Heart left ventricle (tissue), 16 donors: ENCODE measurements at regions not wholly inside any gene's neighbourhood (a gene's known extent, or its start where the extent isn't known, plus 50 kb on each side); places are given as distances from the start of the nearest gene placed in this dataset.

Experiments used
- ATAC-seq, 4 donors: fragments of 200-7000 bp; cut with Tn5 transposase; one replicate each; pipeline ENCODE4 v1.9.1; 2020 to 2022; ENCODE audit warnings: moderate library complexity in 4 of 4, mild to moderate bottlenecking in 3 of 4, moderate number of reproducible peaks in 1 of 4
- DNase-seq, 5 donors: peaks; one replicate each; pipeline ENCODE4 v3.0.0-alpha.2; 2020
- H3K27ac ChIP-seq, 12 donors: fragments of 200-600 bp; sonication (generic) in 4 of 12; one replicate each; pipeline versions ENCODE4 v1.5.0 to v1.8.0; 2016 to 2022; ENCODE audit warnings: mild to moderate bottlenecking in 2 of 12
- H3K27me3 ChIP-seq, 9 donors: fragments of 200-600 bp; sonication (generic) in 2 of 9; one replicate each; pipeline versions ENCODE4 v1.5.1 to v1.8.0; 2016 to 2022; ENCODE audit warnings: mild to moderate bottlenecking in 3 of 9
- H3K36me3 ChIP-seq, 9 donors: fragments of 200-600 bp; sonication (generic) in 2 of 9; one replicate each; pipeline versions ENCODE4 v1.5.0 to v1.8.0; 2018 to 2022; ENCODE audit warnings: mild to moderate bottlenecking in 2 of 9
- H3K4me1 ChIP-seq, 12 donors: fragments of 200-600 bp; sonication (generic) in 4 of 12; one replicate each; pipeline versions ENCODE4 v1.5.0 to v1.8.0; 2016 to 2022; ENCODE audit warnings: mild to moderate bottlenecking in 3 of 12
- H3K4me3 ChIP-seq, 12 donors: fragments of 200-600 bp; sonication (generic) in 4 of 12; one replicate each; pipeline versions ENCODE4 v1.5.0 to v1.8.0; 2017 to 2022; ENCODE audit warnings: mild to moderate bottlenecking in 9 of 12, moderate library complexity in 4 of 12
- H3K9me3 ChIP-seq, 12 donors: fragments of 200-600 bp; sonication (generic) in 4 of 12; one replicate each; pipeline versions ENCODE4 v1.5.0 to v1.8.0; 2016 to 2022; ENCODE audit warnings: mild to moderate bottlenecking in 1 of 12
- POLR2A ChIP-seq, 2 donors: fragments of 450-650 bp; IDR thresholded peaks; one replicate each; pipeline ENCODE4 v1.6.1; 2017; ENCODE audit warnings: antibody characterized with exemption in 2 of 2, mild to moderate bottlenecking in 2 of 2, moderate library complexity in 2 of 2
- WGBS, 4 donors: extraction: QIAGEN DNeasy Blood & Tissue Kit in 2 of 4; methylation state at CpG; one replicate each; pipeline versions ENCODE4 v1.1.5 to v1.1.7; 2013 to 2018; 5-methylcytosine and 5-hydroxymethylcytosine counted together
- intact Hi-C, 10 donors: fragments of 100-400 bp; cut with DNase I; formaldehyde crosslinking; loops; one replicate each; pipeline versions ENCODE4 v1.11.1 to v1.14.2; 2022
- TF ChIP-seq, protein P1 (sequence below), 12 donors: fragments of 200-600 bp; sonication (generic) in 4 of 12; IDR thresholded peaks; one replicate each; pipeline versions ENCODE4 v1.5.0 to v1.8.0; 2018 to 2022; ENCODE audit warnings: antibody characterized with exemption in 12 of 12, mild to moderate bottlenecking in 5 of 12
- donor health status: ischemic (EF 13 %, LVEDD 7.1; RV severe dilation, severe dysfunction).
- donor health status: healthy with polysubstance abuse.
- donor health status: DM: no; HTN: yes; CAD: no.
- donor health status: DM: no; HTN: no; CAD: no.
- donor health status: ischemic (EF 25% LVEDD 6.9; RV normal size, moderate dysfunction).
- donor health status: ischemic (EF 25% LVEDD 5.7; RV mildly dilated, moderate dysfunction).
- donor health status: healthy.
- donor health status: DM: yes; HTN: yes; CAD: no.
- donor health status: ischemic (EF 35%, LVEDD 5.7; RV mildly dilated, moderate dysfunction).
- donor health status: nonischemic (EF 11% LVEDD 7.7; RV severe dilation, severe dysfunction).
- donor health status: DM: yes; HTN: yes; CAD: no.
- donor health status: PGD.
- donor health status: ischemic (EF 29% LVEDD 5.4; RV normal size, mild dysfunction).
- donor health status: nonischemic (EF 23%, LVEDD 6.1; RV moderate dilation, normal function).

DNA sequence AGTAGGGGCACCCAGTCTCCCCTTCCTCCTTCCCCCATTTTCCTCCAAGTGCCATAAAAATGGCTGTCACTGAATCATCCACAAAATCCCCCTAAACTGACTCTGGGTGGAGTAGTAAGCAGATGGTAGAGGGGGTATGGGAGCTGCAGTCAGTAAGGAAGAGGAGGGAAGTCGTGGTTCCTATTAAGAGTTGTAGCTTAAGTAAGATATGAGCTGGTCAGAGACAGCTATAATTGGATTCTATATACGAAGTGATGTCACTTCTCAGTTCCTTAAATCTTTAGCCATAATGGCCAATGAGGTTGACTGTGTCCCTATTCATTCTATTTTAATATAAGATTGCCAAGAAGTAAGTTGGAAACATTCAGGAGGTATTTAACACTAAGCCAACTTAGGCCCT is 131.7 kb downstream of the SLC16A9 start:
- ATAC-seq (no peak), DNase-seq (no peak)
- H3K27me3 ChIP-seq: no peaks in the 10 kb centered on the region
- no peaks in the 10 kb centered on the region for H3K9me3 ChIP-seq
- no peak overlapping the region for H3K27ac ChIP-seq
- no peak for TF ChIP-seq POLR2A (IDR thresholded peaks at IDR 0.05)
- TF ChIP-seq, protein P1, sequence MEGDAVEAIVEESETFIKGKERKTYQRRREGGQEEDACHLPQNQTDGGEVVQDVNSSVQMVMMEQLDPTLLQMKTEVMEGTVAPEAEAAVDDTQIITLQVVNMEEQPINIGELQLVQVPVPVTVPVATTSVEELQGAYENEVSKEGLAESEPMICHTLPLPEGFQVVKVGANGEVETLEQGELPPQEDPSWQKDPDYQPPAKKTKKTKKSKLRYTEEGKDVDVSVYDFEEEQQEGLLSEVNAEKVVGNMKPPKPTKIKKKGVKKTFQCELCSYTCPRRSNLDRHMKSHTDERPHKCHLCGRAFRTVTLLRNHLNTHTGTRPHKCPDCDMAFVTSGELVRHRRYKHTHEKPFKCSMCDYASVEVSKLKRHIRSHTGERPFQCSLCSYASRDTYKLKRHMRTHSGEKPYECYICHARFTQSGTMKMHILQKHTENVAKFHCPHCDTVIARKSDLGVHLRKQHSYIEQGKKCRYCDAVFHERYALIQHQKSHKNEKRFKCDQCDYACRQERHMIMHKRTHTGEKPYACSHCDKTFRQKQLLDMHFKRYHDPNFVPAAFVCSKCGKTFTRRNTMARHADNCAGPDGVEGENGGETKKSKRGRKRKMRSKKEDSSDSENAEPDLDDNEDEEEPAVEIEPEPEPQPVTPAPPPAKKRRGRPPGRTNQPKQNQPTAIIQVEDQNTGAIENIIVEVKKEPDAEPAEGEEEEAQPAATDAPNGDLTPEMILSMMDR (IDR thresholded peaks at IDR 0.05): no peak
- peaks cover 0 to 20% (median 0%) of the 10 kb centered on the region in 12 donors for H3K4me1 ChIP-seq
- H3K36me3 ChIP-seq: no peaks in the 10 kb centered on the region
- no peak overlapping the region for H3K4me3 ChIP-seq
- 82 to 84% (median 83%) methylated on average over 2 of the region's 2 CpGs for WGBS, 4 donors
- intact Hi-C loops: loop anchor here in 6 of 10 donors (2.0 to 10.0 kb wide), 7 partner anchors 53 to 337 kb away; partner anchors contain the start of gene FAM13C (in 1 of the 6)

DNA sequence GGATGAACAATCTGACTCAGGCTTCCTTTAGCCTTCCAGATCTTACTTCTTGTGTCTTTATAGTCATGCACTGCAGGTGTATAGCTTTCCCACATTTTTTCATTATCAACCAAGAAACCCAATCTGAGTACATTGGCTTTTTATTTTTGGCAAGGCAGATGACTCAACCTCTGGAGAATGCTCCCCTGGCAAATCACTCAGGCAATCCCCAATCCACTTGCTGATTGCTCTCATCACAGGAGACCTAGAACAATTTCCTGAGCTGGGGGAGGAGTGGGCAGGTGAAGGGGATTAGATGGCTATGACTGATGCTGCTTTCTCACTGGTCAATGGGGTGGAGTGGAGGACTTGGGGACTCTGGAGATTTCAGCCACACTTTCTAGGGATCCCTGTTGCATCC is 134.4 kb downstream of the SLC16A9 start:
- Histone ChIP-seq H3K27ac (no peak overlapping the region), H3K27me3 (no peaks in the 10 kb centered on the region), H3K4me3 (no peak overlapping the region), H3K9me3 (no peaks in the 10 kb centered on the region), H3K4me1 (peaks cover 0 to 10% (median 0%) of the 10 kb centered on the region in 12 donors), H3K36me3 (no peaks in the 10 kb centered on the region)
- intact Hi-C loops: loop anchor here in 5 of 10 donors (5.0 to 10.0 kb wide), 5 partner anchors 50 to 333 kb away; partner anchors contain the start of gene FAM13C (in 1 of the 5)
- no peak for DNase-seq
- ATAC-seq: no peak
- TF ChIP-seq POLR2A (IDR thresholded peaks at IDR 0.05): no peak
- TF ChIP-seq, protein P1 (IDR thresholded peaks at IDR 0.05): no peak

DNA sequence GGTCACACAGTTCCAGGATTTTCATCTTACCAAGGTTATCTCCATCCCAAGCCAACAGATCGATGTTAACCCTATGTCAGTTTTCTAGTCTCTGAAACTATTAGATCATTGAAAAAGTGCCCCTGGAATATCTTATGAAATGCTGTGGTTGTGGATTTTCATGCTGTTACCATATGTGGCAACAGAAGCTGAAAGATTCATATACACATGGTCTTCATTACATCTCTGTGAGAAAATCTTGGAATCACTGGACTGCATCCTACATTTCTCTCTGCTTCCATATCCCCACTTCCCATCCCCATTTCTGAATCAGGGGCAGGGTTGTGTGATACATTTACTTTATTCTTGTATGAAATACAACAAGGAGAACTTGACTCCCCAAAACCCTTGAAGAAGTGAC is 146.1 kb downstream of the SLC16A9 start:
- intact Hi-C loops: no loop called here
- Histone ChIP-seq H3K9me3 (no peaks in the 10 kb centered on the region), H3K4me1 (no peaks in the 10 kb centered on the region), H3K4me3 (no peak overlapping the region), H3K36me3 (no peaks in the 10 kb centered on the region), H3K27me3 (no peaks in the 10 kb centered on the region), H3K27ac (no peak overlapping the region)
- TF ChIP-seq POLR2A (IDR thresholded peaks at IDR 0.05): no peak
- TF ChIP-seq, protein P1 (IDR thresholded peaks at IDR 0.05): no peak
- WGBS, 4 donors: 65 to 91% (median 72%) methylated on average over 1 of the region's 1 CpG
- no peak for DNase-seq
- ATAC-seq: no peak

DNA sequence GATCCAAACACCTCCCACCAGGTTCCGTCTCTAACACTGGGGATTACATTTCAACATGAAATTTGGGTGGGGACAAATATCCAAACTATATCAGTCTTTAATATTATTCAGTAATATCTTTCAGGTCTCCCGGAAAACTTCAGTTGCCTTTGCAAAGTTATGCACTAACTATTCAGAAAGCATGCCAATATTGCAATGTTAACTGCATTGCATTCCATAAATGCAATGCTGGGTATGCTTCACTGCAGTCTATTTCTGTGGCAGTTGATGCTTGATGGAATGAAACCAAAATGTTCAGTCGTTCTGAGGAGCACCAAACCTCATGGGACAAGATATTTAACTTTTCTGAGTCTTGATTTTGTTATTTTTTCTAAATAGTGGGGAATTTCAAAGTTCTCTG is 147.5 kb downstream of the SLC16A9 start:
- TF ChIP-seq, protein P1 (IDR thresholded peaks at IDR 0.05): no peak
- TF ChIP-seq POLR2A (IDR thresholded peaks at IDR 0.05): no peak
- Histone ChIP-seq H3K27me3 (no peaks in the 10 kb centered on the region), H3K4me1 (peaks cover 0 to 4% (median 0%) of the 10 kb centered on the region in 12 donors), H3K4me3 (no peak overlapping the region), H3K9me3 (no peaks in the 10 kb centered on the region), H3K36me3 (no peaks in the 10 kb centered on the region), H3K27ac (no peak overlapping the region)
- WGBS, 4 donors: 31 to 60% (median 47%) methylated on average over 3 of the region's 3 CpGs
- DNase-seq: no peak
- ATAC-seq: no peak
- intact Hi-C loops: no loop called here
